Neutrophil (primary cell): ENCODE measurements at regions not wholly inside any gene's neighbourhood (a gene's known extent, or its start where the extent isn't known, plus 50 kb on each side); places are given as distances from the start of the nearest gene placed in this dataset.
"Not testable (repeated sequence)": the region's sequence is repeated elsewhere in the genome, so short reads cannot be mapped to it uniquely, and the experiment has no call there.

Source experiments
- H3K27ac ChIP-seq: fragments of 200-600 bp; sonication (generic); 2 replicates; pipeline ENCODE4 v1.5.1; 2016; ENCODE audit warnings: mild to moderate bottlenecking, moderate library complexity
- H3K27me3 ChIP-seq: fragments of 200-600 bp; sonication (generic); 2 replicates; pipeline ENCODE4 v1.6.0; 2016; ENCODE audit warnings: mild to moderate bottlenecking
- H3K36me3 ChIP-seq: fragments of 200-600 bp; sonication (generic); 2 replicates; pipeline ENCODE4 v1.5.1; 2017
- H3K4me1 ChIP-seq, 2 experiments: fragments of 200-600 bp in 1 of 2; sonication (generic) in 1 of 2; 1 replicate in 1 of 2; 2 replicates in 1 of 2; pipeline versions ENCODE4 v1.5.1 to v1.6.1; 2013 to 2016; ENCODE audit warnings: low read depth in 1 of 2, low read length in 1 of 2, mild to moderate bottlenecking in 1 of 2, moderate library complexity in 1 of 2; ENCODE audit not compliant: control insufficient read depth in 1 of 2, insufficient read depth in 1 of 2
- H3K4me3 ChIP-seq, 2 experiments: fragments of 200-600 bp in 1 of 2; sonication (generic) in 1 of 2; 1 replicate in 1 of 2; 2 replicates in 1 of 2; pipeline ENCODE4 v1.5.1; 2013 to 2016; ENCODE audit warnings: low read depth in 1 of 2, low read length in 1 of 2, mild to moderate bottlenecking in 1 of 2, moderate library complexity in 1 of 2
- H3K9me3 ChIP-seq: fragments of 200-600 bp; sonication (generic); 2 replicates; pipeline ENCODE4 v1.5.1; 2016
- TF ChIP-seq, protein P1 (sequence below): fragments of 200-600 bp; sonication (generic); IDR thresholded peaks from 2 replicates; pipeline ENCODE4 v1.5.1; 2016; ENCODE audit warnings: antibody characterized with exemption

DNA sequence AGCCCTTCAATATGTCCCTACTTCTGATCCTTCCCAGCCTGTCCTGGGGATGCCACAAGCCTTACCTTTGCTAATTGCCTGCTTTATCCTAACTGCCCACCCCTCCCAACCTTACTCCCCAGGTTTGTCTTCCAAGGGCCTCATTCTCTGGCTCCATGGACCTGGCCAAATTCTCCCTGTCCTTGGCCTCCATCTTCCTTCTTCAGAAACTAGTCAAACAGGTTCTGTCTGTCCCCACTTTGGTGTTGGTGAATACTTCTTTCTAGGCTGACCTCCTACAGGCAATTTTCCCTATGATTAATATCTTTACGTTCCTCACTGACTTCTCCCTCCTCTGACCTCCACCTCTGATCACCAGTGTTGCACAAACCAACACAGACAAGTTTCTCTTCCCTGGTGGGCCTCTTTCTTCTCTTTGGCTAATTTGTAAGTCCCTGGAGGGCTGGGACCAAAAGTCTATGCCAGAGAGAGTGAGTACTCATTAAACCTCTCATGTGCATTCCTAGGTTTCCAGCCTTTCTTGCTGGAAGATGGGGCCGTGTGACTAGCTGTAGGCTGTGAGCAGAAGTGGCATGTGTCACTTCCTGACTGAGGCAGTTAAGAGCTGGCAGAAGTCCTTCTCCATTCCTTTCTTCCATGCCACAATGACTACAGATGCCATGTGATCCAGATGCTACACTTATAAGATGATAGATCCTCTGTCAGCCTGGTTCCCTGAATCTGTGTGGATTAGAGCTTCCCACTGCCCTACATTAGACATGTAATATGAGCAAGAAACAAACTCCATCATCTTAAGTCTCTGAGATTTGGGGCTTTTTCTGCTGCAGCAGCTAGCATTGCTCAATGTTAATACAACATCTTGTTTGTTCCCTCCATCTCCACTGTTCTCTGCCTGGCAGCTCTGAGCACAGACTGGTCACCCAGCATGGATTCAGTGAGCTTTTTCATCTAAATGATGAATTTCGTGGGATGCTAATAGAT, 382.7 kb downstream of the RPS24 start:
- Histone ChIP-seq H3K27ac (no peak overlapping the region), H3K4me1 (no peaks in the 10 kb centered on the region), H3K9me3 (no peaks in the 10 kb centered on the region), H3K4me3 (no peak overlapping the region), H3K36me3 (no peaks in the 10 kb centered on the region), H3K27me3 (no peaks in the 10 kb centered on the region)
- TF ChIP-seq, protein P1, sequence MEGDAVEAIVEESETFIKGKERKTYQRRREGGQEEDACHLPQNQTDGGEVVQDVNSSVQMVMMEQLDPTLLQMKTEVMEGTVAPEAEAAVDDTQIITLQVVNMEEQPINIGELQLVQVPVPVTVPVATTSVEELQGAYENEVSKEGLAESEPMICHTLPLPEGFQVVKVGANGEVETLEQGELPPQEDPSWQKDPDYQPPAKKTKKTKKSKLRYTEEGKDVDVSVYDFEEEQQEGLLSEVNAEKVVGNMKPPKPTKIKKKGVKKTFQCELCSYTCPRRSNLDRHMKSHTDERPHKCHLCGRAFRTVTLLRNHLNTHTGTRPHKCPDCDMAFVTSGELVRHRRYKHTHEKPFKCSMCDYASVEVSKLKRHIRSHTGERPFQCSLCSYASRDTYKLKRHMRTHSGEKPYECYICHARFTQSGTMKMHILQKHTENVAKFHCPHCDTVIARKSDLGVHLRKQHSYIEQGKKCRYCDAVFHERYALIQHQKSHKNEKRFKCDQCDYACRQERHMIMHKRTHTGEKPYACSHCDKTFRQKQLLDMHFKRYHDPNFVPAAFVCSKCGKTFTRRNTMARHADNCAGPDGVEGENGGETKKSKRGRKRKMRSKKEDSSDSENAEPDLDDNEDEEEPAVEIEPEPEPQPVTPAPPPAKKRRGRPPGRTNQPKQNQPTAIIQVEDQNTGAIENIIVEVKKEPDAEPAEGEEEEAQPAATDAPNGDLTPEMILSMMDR = no peak

DNA sequence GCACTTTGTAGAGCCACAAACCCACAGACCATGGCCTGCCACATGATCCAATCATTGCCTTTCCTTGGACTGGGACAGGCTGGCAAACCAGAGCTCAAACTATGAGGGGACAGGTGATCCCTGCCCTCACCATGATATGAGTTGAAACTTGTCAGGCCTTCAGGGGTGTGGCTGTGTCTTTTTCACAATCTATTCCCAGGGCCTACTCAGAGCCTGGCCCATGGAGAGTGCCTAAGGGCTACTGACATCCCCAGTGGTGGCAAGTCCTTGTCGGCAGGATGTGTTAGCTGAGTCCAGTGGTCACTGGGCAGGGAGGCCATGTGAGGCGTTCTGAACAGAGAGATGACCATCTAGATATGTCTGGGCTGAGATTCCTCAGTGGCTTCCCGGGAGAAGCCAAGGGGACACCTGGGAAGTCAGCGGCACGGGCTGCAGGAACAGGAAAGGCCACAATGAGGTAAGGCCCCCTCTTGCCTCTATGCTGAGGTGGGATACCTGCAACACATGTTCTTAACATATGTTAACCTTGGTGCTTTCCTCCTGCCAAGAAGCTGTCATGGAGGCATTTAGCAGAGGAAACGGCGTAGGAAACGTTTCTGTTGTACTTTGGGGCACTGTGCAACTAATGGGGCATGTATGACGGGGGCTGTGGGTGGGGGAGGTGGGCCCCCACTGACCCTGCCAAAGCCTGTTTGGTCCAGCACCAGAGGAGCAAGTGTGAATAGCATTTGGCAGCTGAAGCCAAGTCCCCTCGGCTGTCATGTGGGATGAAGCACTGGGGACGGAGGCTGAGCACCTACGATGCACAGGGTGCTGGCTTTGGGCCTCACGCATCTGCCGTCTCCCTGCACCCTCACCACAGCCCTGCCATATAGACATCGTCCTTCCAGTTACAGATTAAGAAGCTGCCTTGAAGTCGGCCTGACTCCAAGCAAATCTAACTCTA, 384.0 kb downstream of the RPS24 start:
- H3K4me3 ChIP-seq = no peak overlapping the region
- TF ChIP-seq, protein P1 = no peak
- no peaks in the 10 kb centered on the region for H3K27me3 ChIP-seq
- H3K4me1 ChIP-seq = no peaks in the 10 kb centered on the region
- H3K9me3 ChIP-seq = no peaks in the 10 kb centered on the region
- no peaks in the 10 kb centered on the region for H3K36me3 ChIP-seq
- H3K27ac ChIP-seq = no peak overlapping the region

DNA sequence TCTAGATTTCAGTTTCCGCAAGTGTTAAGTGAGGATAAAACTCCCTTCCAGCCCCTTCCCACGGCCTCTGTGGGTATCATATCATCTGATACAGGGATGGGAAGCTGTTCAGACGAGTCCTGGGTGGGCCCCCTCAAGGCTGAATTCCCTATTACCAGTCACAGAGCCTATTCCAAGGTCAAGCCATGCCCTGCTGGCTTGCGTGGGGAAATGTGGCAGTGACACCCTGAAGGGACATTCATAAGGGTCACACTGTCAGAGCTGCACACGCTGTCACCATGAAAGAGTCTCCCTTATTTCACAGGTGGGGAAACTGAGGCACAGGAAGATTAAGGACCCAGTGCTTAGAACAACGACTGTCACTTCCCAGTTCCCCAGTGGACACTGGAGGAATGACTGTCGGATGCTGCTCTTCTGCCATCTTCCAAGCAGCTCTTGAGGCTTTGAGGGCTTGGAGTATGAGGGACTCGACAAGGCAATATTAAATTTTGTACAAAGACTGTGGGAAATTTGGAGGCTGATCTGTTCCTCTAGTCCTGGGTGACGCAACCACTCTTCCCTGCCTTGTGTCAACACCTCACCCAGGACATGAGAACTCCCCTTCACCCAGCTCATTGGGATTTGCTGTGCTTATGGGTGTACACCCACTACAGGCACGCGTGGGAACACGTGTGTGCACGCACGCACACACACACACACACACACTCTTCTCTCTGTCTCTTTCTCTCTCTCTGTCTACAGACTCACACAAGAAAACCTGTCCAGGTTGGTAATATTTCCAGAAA, 386.0 kb downstream of the RPS24 start:
- Histone ChIP-seq H3K36me3 (no peaks in the 10 kb centered on the region), H3K4me1 (no peaks in the 10 kb centered on the region), H3K9me3 (no peaks in the 10 kb centered on the region), H3K27me3 (no peaks in the 10 kb centered on the region), H3K4me3 (no peak overlapping the region), H3K27ac (no peak overlapping the region)
- TF ChIP-seq, protein P1 = no peak

DNA sequence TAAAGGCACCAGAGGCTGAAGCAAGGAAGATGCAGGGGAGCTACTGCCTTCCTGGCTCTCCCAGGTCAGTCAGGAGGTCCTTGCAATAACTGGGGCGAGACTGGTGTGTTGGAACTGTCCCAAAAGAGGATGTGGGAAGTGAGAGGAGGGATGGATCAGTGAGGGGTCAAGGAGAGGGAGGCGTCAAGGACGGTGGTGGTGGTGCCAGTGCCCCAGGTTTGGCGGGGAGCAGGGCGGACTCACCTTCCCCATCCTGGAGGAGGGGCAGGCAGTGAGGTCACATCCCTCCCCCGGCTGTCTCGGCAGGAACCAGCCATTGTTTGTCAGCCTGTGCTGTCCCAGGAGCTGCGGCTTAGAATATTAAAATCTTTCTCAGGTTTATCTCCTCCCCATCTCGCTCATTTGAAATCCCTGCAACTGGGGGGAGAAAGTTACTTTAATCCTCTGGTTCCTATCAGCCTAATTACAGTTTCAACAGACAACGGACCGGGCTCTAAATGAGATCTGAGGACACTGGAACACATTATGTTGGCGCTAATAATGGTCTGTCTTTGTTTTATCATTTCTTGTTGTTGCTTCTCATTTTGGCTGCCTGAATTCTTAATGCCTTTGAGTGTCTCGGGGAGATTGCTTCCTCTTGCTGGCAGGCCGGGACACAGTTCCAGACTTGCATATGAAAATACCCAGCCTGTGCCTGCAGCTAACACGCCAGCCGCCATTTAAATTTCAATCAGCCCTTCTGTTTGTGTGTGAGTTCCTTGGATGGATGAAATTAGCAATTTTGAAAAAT, 387.5 kb downstream of the RPS24 start:
- Histone ChIP-seq H3K27ac (no peak overlapping the region), H3K36me3 (no peaks in the 10 kb centered on the region), H3K27me3 (no peaks in the 10 kb centered on the region), H3K9me3 (no peaks in the 10 kb centered on the region), H3K4me1 (no peaks in the 10 kb centered on the region), H3K4me3 (no peak overlapping the region)
- TF ChIP-seq, protein P1 = no peak

DNA sequence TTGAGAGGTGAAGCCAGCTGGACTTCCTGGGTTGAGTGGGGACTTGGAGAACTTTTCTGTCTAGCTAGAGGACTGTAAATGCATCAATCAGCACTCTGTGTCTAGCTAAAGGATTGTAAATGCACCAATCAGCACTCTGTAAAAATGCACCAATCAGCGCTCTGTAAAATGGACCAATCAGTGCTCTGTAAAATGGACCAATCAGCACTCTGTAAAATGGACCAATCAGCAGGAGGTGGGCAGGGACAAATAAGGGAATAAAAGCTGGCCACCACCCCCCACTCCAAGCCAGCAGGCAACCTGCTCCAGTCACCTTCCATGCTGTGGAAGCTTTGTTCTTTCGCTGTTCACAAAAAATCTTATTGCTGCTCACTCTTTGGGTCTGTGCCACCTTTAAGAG, 390.4 kb downstream of the RPS24 start:
- not testable (repeated sequence) for H3K36me3 ChIP-seq, H3K27ac ChIP-seq, H3K4me1 ChIP-seq, H3K4me3 ChIP-seq, H3K9me3 ChIP-seq, H3K27me3 ChIP-seq
